ENCODE measurements at regions not wholly inside any gene's neighbourhood (a gene's known extent, or its start where the extent isn't known, plus 50 kb on each side); places are given as distances from the start of the nearest gene placed in this dataset.

DNA sequence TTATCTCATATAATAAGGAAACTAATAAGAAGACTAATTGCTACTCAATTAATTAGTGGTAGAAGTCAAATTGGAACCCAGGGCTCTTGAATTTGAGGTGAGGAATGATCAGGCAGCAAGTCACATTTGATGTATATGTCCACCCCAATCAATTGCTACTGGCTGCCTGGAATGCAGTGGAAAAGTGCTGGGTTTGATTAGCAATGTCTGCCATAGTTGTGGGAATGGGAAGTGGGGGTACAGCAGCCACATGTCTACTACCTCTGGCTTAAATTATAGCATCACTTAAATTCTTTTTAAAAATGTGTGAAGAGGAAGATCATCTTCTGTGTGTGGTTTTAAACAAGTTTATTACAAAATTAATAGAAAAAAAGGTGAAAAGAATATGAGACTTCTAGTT is 50.8 kb upstream of the NAV2 start:
- Histone ChIP-seq H3K79me2 (ENCODE audit: insufficient read depth, low read length) (no peaks in the 10 kb centered on the region), H3K4me2 (ENCODE audit: low read length) (no peak overlapping the region), H4K20me1 (ENCODE audit: insufficient read depth, low read length) (no peaks in the 10 kb centered on the region), H3K27ac (ENCODE audit: low read depth, low read length, poor library complexity, severe bottlenecking) (no peak overlapping the region), H3K9ac (ENCODE audit: low read length) (no peak overlapping the region), H3K27me3 (ENCODE audit: insufficient read depth, low read length) (no peaks in the 10 kb centered on the region), H3K4me3 (ENCODE audit: low read depth, low read length, poor library complexity, severe bottlenecking) (no peak overlapping the region), H2AFZ (ENCODE audit: low read length) (no peak overlapping the region), H3K36me3 (ENCODE audit: insufficient read depth, low read length) (no peaks in the 10 kb centered on the region), H3F3A (ENCODE audit: insufficient read depth, low read length) (no peaks in the 10 kb centered on the region), H3K9me3 (ENCODE audit: low read length) (no peaks in the 10 kb centered on the region), H3K9me2 (ENCODE audit: low read depth, low read length) (no peaks in the 10 kb centered on the region), H3K4me1 (ENCODE audit: insufficient read depth, low read length, severe bottlenecking) (no peaks in the 10 kb centered on the region)
- no peak for TF ChIP-seq EZH2 (IDR thresholded peaks at IDR 0.05; ENCODE audit: borderline replicate concordance, low read length)
- TF ChIP-seq, protein P1, sequence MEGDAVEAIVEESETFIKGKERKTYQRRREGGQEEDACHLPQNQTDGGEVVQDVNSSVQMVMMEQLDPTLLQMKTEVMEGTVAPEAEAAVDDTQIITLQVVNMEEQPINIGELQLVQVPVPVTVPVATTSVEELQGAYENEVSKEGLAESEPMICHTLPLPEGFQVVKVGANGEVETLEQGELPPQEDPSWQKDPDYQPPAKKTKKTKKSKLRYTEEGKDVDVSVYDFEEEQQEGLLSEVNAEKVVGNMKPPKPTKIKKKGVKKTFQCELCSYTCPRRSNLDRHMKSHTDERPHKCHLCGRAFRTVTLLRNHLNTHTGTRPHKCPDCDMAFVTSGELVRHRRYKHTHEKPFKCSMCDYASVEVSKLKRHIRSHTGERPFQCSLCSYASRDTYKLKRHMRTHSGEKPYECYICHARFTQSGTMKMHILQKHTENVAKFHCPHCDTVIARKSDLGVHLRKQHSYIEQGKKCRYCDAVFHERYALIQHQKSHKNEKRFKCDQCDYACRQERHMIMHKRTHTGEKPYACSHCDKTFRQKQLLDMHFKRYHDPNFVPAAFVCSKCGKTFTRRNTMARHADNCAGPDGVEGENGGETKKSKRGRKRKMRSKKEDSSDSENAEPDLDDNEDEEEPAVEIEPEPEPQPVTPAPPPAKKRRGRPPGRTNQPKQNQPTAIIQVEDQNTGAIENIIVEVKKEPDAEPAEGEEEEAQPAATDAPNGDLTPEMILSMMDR (IDR thresholded peaks at IDR 0.05; ENCODE audit: low read length), result no peak

DNA sequence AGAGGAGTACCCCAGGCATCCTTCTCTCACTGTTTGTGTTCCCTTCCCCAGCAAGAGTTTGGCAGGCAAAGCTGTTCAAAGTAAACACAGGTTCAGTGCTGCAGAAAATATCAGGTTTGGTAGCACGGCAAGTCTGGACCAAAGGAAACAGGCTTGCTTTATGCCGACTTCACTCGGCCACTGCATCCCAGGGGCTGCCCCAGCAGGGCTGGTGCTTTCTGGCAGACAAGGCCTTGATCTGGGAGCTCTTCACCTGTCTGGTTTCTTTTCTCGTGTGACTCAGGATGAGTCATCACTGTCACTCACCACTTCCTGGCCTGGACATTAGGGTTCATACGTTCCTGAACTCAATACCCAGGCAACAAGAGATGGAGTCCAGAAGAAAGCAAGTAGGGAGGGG is 52.6 kb upstream of the NAV2 start:
- Histone ChIP-seq H2AFZ (ENCODE audit: low read length) (no peak overlapping the region), H3K27ac (ENCODE audit: low read depth, low read length, poor library complexity, severe bottlenecking) (no peak overlapping the region), H3K4me1 (ENCODE audit: insufficient read depth, low read length, severe bottlenecking) (no peaks in the 10 kb centered on the region), H3K27me3 (ENCODE audit: insufficient read depth, low read length) (no peaks in the 10 kb centered on the region), H3K4me3 (ENCODE audit: low read depth, low read length, poor library complexity, severe bottlenecking) (no peak overlapping the region), H4K20me1 (ENCODE audit: insufficient read depth, low read length) (no peaks in the 10 kb centered on the region), H3K4me2 (ENCODE audit: low read length) (no peak overlapping the region), H3K79me2 (ENCODE audit: insufficient read depth, low read length) (no peaks in the 10 kb centered on the region), H3K9me3 (ENCODE audit: low read length) (no peaks in the 10 kb centered on the region), H3K9ac (ENCODE audit: low read length) (no peak overlapping the region), H3K9me2 (ENCODE audit: low read depth, low read length) (no peaks in the 10 kb centered on the region), H3F3A (ENCODE audit: insufficient read depth, low read length) (no peaks in the 10 kb centered on the region), H3K36me3 (ENCODE audit: insufficient read depth, low read length) (no peaks in the 10 kb centered on the region)
- TF ChIP-seq, protein P1 (IDR thresholded peaks at IDR 0.05; ENCODE audit: low read length), result no peak
- no peak for TF ChIP-seq EZH2 (IDR thresholded peaks at IDR 0.05; ENCODE audit: borderline replicate concordance, low read length)

DNA sequence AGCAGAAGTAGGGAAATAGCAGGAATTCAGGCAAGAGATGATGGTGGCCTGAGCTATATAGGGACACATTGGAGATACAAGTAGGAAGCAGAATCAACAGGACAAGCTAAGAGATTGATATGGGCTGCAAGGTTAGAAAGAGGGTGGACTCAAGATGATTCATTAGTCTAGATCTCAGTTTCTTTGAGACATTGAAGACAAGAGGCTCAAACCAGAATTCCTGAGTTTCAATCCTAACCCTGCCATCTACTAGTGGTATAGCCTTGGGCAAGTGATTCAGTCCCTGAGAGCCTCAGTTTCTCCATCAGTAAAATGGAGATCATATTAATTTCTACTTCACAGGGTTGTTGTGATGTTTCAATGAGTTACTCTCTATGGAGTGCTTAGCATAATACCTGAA is 53.1 kb upstream of the NAV2 start:
- Histone ChIP-seq H3F3A (ENCODE audit: insufficient read depth, low read length) (no peaks in the 10 kb centered on the region), H3K27me3 (ENCODE audit: insufficient read depth, low read length) (no peaks in the 10 kb centered on the region), H3K4me1 (ENCODE audit: insufficient read depth, low read length, severe bottlenecking) (no peaks in the 10 kb centered on the region), H3K9me2 (ENCODE audit: low read depth, low read length) (no peaks in the 10 kb centered on the region), H3K4me3 (ENCODE audit: low read depth, low read length, poor library complexity, severe bottlenecking) (no peak overlapping the region), H2AFZ (ENCODE audit: low read length) (no peak overlapping the region), H3K79me2 (ENCODE audit: insufficient read depth, low read length) (no peaks in the 10 kb centered on the region), H3K27ac (ENCODE audit: low read depth, low read length, poor library complexity, severe bottlenecking) (no peak overlapping the region), H3K4me2 (ENCODE audit: low read length) (no peak overlapping the region), H4K20me1 (ENCODE audit: insufficient read depth, low read length) (no peaks in the 10 kb centered on the region), H3K9ac (ENCODE audit: low read length) (no peak overlapping the region), H3K9me3 (ENCODE audit: low read length) (no peaks in the 10 kb centered on the region), H3K36me3 (ENCODE audit: insufficient read depth, low read length) (no peaks in the 10 kb centered on the region)
- TF ChIP-seq, protein P1 (IDR thresholded peaks at IDR 0.05; ENCODE audit: low read length), result no peak
- TF ChIP-seq EZH2 (IDR thresholded peaks at IDR 0.05; ENCODE audit: borderline replicate concordance, low read length), result no peak

Measured in OCI-LY1 (cell line).